Astrocyte (in vitro differentiated cells and primary cell): ENCODE measurements at regions not wholly inside any gene's neighbourhood (a gene's known extent, or its start where the extent isn't known, plus 50 kb on each side); places are given as distances from the start of the nearest gene placed in this dataset.

Experiments
- DNase-seq: peaks from one replicate; pipeline ENCODE4 v3.0.0-alpha.2; 2010; ENCODE audit warnings: low read depth
- FAIRE-seq: peaks from 2 replicates; lab custom pipeline; 2011; peaks lifted over from hg19 to GRCh38; lab: Jason Lieb, UNC
- H2AFZ ChIP-seq: 2 replicates; pipeline ENCODE4 v1.6.0; 2012; ENCODE audit warnings: low read depth, low read length, inconsistent platforms
- H3K27ac ChIP-seq: 2 replicates; pipeline ENCODE4 v1.5.1; 2011; ENCODE audit warnings: low read depth, low read length, inconsistent platforms
- H3K27me3 ChIP-seq: 2 replicates; pipeline ENCODE4 v1.6.0; 2011; ENCODE audit warnings: low read length, inconsistent platforms; ENCODE audit not compliant: insufficient read depth
- H3K36me3 ChIP-seq: 2 replicates; pipeline ENCODE4 v1.5.1; 2011; ENCODE audit warnings: low read length, inconsistent platforms; ENCODE audit not compliant: insufficient read depth
- H3K4me1 ChIP-seq: 2 replicates; pipeline ENCODE4 v1.5.1; 2011; ENCODE audit warnings: low read length, inconsistent platforms; ENCODE audit not compliant: insufficient read depth
- H3K4me2 ChIP-seq: 2 replicates; pipeline ENCODE4 v1.6.0; 2012; ENCODE audit warnings: low read length, inconsistent platforms
- H3K4me3 ChIP-seq: 2 replicates; pipeline ENCODE4 v1.5.1; 2011; ENCODE audit warnings: low read depth, mild to moderate bottlenecking, low read length, inconsistent platforms; ENCODE audit not compliant: insufficient read depth
- H3K79me2 ChIP-seq: 2 replicates; pipeline ENCODE4 v1.6.0; 2012; ENCODE audit warnings: mild to moderate bottlenecking, low read length, inconsistent platforms; ENCODE audit not compliant: insufficient read depth
- H3K9ac ChIP-seq: 2 replicates; pipeline ENCODE4 v1.6.0; 2012; ENCODE audit warnings: mild to moderate bottlenecking, low read length, inconsistent platforms
- H3K9me3 ChIP-seq: 2 replicates; pipeline ENCODE4 v1.5.1; 2012; ENCODE audit warnings: low read depth, mild to moderate bottlenecking, low read length, inconsistent platforms; ENCODE audit not compliant: insufficient read depth
- H4K20me1 ChIP-seq: 2 replicates; pipeline ENCODE4 v1.6.0; 2012; ENCODE audit warnings: low read length, inconsistent platforms; ENCODE audit not compliant: insufficient read depth
- H3K27ac Mint-ChIP-seq: one replicate; pipeline ENCODE4 v1.8.0; 2021; ENCODE audit warnings: mild to moderate bottlenecking, mixed read lengths; ENCODE audit not compliant: unreplicated experiment
- H3K27me3 Mint-ChIP-seq: one replicate; pipeline ENCODE4 v1.8.0; 2021; ENCODE audit warnings: low read depth, mixed read lengths; ENCODE audit not compliant: unreplicated experiment
- H3K36me3 Mint-ChIP-seq: one replicate; pipeline ENCODE4 v1.8.0; 2021; ENCODE audit warnings: low read depth, mixed read lengths; ENCODE audit not compliant: unreplicated experiment
- H3K4me1 Mint-ChIP-seq: one replicate; pipeline ENCODE4 v1.8.0; 2021; ENCODE audit warnings: low read depth, mixed read lengths; ENCODE audit not compliant: unreplicated experiment
- H3K4me3 Mint-ChIP-seq: one replicate; pipeline ENCODE4 v1.8.0; 2021; ENCODE audit warnings: mild to moderate bottlenecking, moderate library complexity, mixed read lengths; ENCODE audit not compliant: unreplicated experiment
- H3K9me3 Mint-ChIP-seq: one replicate; pipeline ENCODE4 v1.8.0; 2021; ENCODE audit warnings: mild to moderate bottlenecking, mixed read lengths; ENCODE audit not compliant: unreplicated experiment
- EZH2 ChIP-seq: IDR thresholded peaks from 2 replicates; pipeline ENCODE4 v1.6.1; 2012; ENCODE audit warnings: mild to moderate bottlenecking, low read length, inconsistent platforms; ENCODE audit not compliant: insufficient read depth
- TF ChIP-seq, protein P1 (sequence below): IDR thresholded peaks from 2 replicates; pipeline ENCODE4 v1.5.1; 2011; ENCODE audit warnings: low read depth, mild to moderate bottlenecking, inconsistent platforms, low read length, moderate library complexity; ENCODE audit not compliant: insufficient read depth

DNA sequence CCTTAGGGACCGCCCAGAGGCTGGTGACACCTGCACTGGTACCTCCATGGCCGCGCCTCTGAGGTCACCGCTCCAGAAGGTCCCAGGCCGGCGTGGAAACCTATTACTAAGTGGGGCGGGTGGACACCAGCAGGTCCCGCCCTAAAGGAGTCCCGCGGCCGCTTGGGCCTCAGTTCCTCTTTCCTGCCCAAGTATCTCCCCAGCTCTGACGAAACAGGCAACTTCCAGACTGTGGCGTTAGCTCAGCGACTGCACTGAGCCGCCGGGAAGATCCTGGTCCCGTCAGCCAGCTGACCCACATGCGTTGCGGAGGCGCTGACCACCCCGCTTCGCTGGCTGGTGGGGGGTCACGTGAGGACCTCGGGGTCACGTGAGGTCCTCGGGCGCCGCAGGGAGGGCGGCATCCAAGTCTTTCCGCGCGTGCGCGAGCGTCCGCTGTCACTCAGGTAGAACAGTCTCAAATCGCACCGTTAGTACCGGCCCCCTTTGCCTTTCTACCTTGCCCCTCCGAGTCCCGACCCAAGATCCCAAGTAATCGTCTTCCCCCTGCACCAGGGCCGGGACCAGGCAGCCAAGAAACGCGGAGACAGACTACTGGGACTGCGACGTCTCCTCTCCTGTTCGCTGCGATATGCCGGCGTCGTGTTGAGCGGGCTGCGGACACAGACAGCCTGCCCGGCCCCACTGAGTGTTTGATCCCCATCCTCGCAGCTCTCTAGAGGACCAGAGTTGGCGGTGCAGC, 53.7 kb upstream of the KDM4C start:
- H3K79me2 ChIP-seq, result no peaks in the 10 kb centered on the region
- H2AFZ ChIP-seq, result peak overlapping the region; percentile 98
- H4K20me1 ChIP-seq, result no peaks in the 10 kb centered on the region
- H3K9me3 ChIP-seq, result no peaks in the 10 kb centered on the region
- Mint-ChIP-seq H3K9me3 (no peaks in the 10 kb centered on the region), H3K27ac (peak overlapping the region; percentile 66), H3K36me3 (no peaks in the 10 kb centered on the region), H3K4me1 (no peaks in the 10 kb centered on the region), H3K27me3 (peaks cover 5% of the 10 kb centered on the region), H3K4me3 (peak overlapping the region; percentile 89)
- H3K9ac ChIP-seq, result peak overlapping the region; percentile 80
- H3K4me3 ChIP-seq, result peak overlapping the region; percentile 73
- TF ChIP-seq, protein P1, sequence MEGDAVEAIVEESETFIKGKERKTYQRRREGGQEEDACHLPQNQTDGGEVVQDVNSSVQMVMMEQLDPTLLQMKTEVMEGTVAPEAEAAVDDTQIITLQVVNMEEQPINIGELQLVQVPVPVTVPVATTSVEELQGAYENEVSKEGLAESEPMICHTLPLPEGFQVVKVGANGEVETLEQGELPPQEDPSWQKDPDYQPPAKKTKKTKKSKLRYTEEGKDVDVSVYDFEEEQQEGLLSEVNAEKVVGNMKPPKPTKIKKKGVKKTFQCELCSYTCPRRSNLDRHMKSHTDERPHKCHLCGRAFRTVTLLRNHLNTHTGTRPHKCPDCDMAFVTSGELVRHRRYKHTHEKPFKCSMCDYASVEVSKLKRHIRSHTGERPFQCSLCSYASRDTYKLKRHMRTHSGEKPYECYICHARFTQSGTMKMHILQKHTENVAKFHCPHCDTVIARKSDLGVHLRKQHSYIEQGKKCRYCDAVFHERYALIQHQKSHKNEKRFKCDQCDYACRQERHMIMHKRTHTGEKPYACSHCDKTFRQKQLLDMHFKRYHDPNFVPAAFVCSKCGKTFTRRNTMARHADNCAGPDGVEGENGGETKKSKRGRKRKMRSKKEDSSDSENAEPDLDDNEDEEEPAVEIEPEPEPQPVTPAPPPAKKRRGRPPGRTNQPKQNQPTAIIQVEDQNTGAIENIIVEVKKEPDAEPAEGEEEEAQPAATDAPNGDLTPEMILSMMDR, result no peak
- no peak for TF ChIP-seq EZH2
- no peaks in the 10 kb centered on the region for H3K27me3 ChIP-seq
- FAIRE-seq (no peak), DNase-seq (peak; percentile 64)
- peaks cover 2% of the 10 kb centered on the region for H3K4me1 ChIP-seq
- no peak overlapping the region for H3K27ac ChIP-seq
- peak overlapping the region; percentile 98 for H3K4me2 ChIP-seq
- no peaks in the 10 kb centered on the region for H3K36me3 ChIP-seq

- H3K4me1 ChIP-seq, result peaks cover 2% of the 10 kb centered on the region
- no peaks in the 10 kb centered on the region for H4K20me1 ChIP-seq
- H3K9ac ChIP-seq, result no peak overlapping the region
- Mint-ChIP-seq H3K4me3 (no peak overlapping the region), H3K4me1 (no peaks in the 10 kb centered on the region), H3K9me3 (no peaks in the 10 kb centered on the region), H3K27ac (no peak overlapping the region), H3K27me3 (peaks cover 5% of the 10 kb centered on the region), H3K36me3 (no peaks in the 10 kb centered on the region)
- DNase-seq, result no peak
- H3K27ac ChIP-seq, result no peak overlapping the region
- no peaks in the 10 kb centered on the region for H3K79me2 ChIP-seq
- no peak overlapping the region for H3K4me2 ChIP-seq
- no peak for FAIRE-seq
- H3K9me3 ChIP-seq, result no peaks in the 10 kb centered on the region
- H3K4me3 ChIP-seq, result no peak overlapping the region
- no peaks in the 10 kb centered on the region for H3K27me3 ChIP-seq
- H3K36me3 ChIP-seq, result no peaks in the 10 kb centered on the region
- no peak overlapping the region for H2AFZ ChIP-seq
- TF ChIP-seq EZH2, result no peak
- TF ChIP-seq, protein P1, result no peak
These were observed 55.1 kb upstream of the KDM4C start for GRCh38 chr9:6702707-6703106.

GRCh38 chr9:6696178-6696577, 50.6 kb upstream of the GLDC start:
- Histone ChIP-seq H3K27ac (no peak overlapping the region), H3K9ac (no peak overlapping the region), H3K4me2 (no peak overlapping the region), H3K9me3 (no peaks in the 10 kb centered on the region), H2AFZ (no peak overlapping the region), H3K36me3 (no peaks in the 10 kb centered on the region), H4K20me1 (no peaks in the 10 kb centered on the region), H3K4me3 (no peak overlapping the region), H3K4me1 (no peaks in the 10 kb centered on the region), H3K27me3 (no peaks in the 10 kb centered on the region), H3K79me2 (no peaks in the 10 kb centered on the region)
- H3K27ac Mint-ChIP-seq, result no peak overlapping the region
- H3K27me3 Mint-ChIP-seq, result peaks cover 4% of the 10 kb centered on the region
- no peak for TF ChIP-seq EZH2
- TF ChIP-seq, protein P1, result no peak
- no peak for FAIRE-seq
- no peaks in the 10 kb centered on the region for H3K4me1 Mint-ChIP-seq
- no peaks in the 10 kb centered on the region for H3K9me3 Mint-ChIP-seq
- no peak overlapping the region for H3K4me3 Mint-ChIP-seq
- H3K36me3 Mint-ChIP-seq, result no peaks in the 10 kb centered on the region
- DNase-seq, result no peak
